OCI-LY1 (cell line): ENCODE measurements at regions not wholly inside any gene's neighbourhood (a gene's known extent, or its start where the extent isn't known, plus 50 kb on each side); places are given as distances from the start of the nearest gene placed in this dataset.

ENCODE experiments used
- H2AFZ ChIP-seq: fragments of 200-600 bp; sonication (generic), shearing (Covaris generic); 2 replicates; pipeline ENCODE4 v1.6.0; 2014; ENCODE audit warnings: antibody characterized with exemption, mild to moderate bottlenecking, low read length
- H3F3A ChIP-seq: fragments of 200-600 bp; sonication (generic), shearing (Covaris generic); 2 replicates; pipeline ENCODE4 v1.6.0; 2014; ENCODE audit warnings: mild to moderate bottlenecking, antibody characterized with exemption, low read length, moderate library complexity; ENCODE audit not compliant: insufficient read depth
- H3K27ac ChIP-seq: fragments of 200-600 bp; sonication (generic); 2 replicates; pipeline ENCODE4 v1.5.1; 2014; ENCODE audit warnings: low read length, mixed run types, mild to moderate bottlenecking, low read depth; ENCODE audit not compliant: poor library complexity, severe bottlenecking
- H3K27me3 ChIP-seq: fragments of 200-600 bp; sonication (generic); 2 replicates; pipeline ENCODE4 v1.6.0; 2014; ENCODE audit warnings: antibody characterized with exemption, mild to moderate bottlenecking, low read length, moderate library complexity; ENCODE audit not compliant: insufficient read depth
- H3K36me3 ChIP-seq: fragments of 200-600 bp; sonication (generic); 2 replicates; pipeline ENCODE4 v1.6.1; 2014; ENCODE audit warnings: mild to moderate bottlenecking, antibody characterized with exemption, low read length, moderate library complexity, mixed read lengths; ENCODE audit not compliant: insufficient read depth
- H3K4me1 ChIP-seq: fragments of 200-600 bp; sonication (generic); 2 replicates; pipeline ENCODE4 v1.5.1; 2014; ENCODE audit warnings: mild to moderate bottlenecking, low read length, moderate library complexity; ENCODE audit not compliant: insufficient read depth, severe bottlenecking
- H3K4me2 ChIP-seq: fragments of 200-600 bp; sonication (generic), shearing (Covaris generic); 2 replicates; pipeline ENCODE4 v1.6.1; 2014; ENCODE audit warnings: low read length
- H3K4me3 ChIP-seq: fragments of 200-600 bp; sonication (generic); 2 replicates; pipeline ENCODE4 v1.5.1; 2014; ENCODE audit warnings: low read length, low read depth, mild to moderate bottlenecking, mixed read lengths; ENCODE audit not compliant: poor library complexity, severe bottlenecking
- H3K79me2 ChIP-seq: fragments of 200-600 bp; shearing (Covaris generic); 2 replicates; pipeline ENCODE4 v1.6.1; 2016; ENCODE audit warnings: mixed run types, low read length, mixed read lengths; ENCODE audit not compliant: insufficient read depth
- H3K9ac ChIP-seq: fragments of 200-600 bp; sonication (generic), shearing (Covaris generic); 2 replicates; pipeline ENCODE4 v1.6.1; 2014; ENCODE audit warnings: mild to moderate bottlenecking, low read length, mixed read lengths
- H3K9me2 ChIP-seq: fragments of 200-600 bp; sonication (generic), shearing (Covaris generic); 2 replicates; pipeline ENCODE4 v1.6.1; 2014; ENCODE audit warnings: low read depth, mild to moderate bottlenecking, low read length, mixed read lengths
- H3K9me3 ChIP-seq: fragments of 200-600 bp; shearing (Covaris generic); 2 replicates; pipeline ENCODE4 v1.6.1; 2014; ENCODE audit warnings: low read length, mixed read lengths
- H4K20me1 ChIP-seq: fragments of 200-600 bp; sonication (generic), shearing (Covaris generic); 2 replicates; pipeline ENCODE4 v1.6.0; 2016; ENCODE audit warnings: mild to moderate bottlenecking, low read length; ENCODE audit not compliant: insufficient read depth
- EZH2 ChIP-seq: fragments of 200-600 bp; sonication (generic), shearing (Covaris generic); IDR thresholded peaks from 2 replicates; pipeline ENCODE4 v1.8.0; 2017; ENCODE audit warnings: borderline replicate concordance, mixed run types, mild to moderate bottlenecking, antibody characterized with exemption, low read length, moderate library complexity, mixed read lengths
- TF ChIP-seq, protein P1 (sequence below): fragments of 200-600 bp; sonication (generic), shearing (Covaris generic); IDR thresholded peaks from 2 replicates; pipeline ENCODE4 v1.5.1; 2017; ENCODE audit warnings: mild to moderate bottlenecking, antibody characterized with exemption, low read length, moderate library complexity, mixed read lengths

DNA sequence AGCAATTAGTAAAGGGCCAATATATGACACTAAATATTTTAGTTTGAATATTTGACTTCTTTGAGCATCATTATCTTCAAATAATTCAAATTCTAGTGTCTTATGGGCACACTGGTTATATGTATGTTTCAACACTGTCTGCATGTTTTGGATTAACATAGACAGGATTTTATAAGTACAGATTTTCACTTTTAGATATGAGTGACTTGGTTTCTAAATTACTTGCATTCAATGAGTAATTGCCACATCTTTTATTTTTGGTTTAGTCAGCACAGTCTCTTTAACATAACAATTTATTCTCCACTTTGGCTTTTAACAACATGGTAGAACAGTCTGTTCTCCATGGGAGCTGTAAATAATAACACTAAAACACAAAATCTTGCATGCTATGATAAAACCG, 674.8 kb downstream of the TBL1XR1 start:
- Histone ChIP-seq H3K9me2 (no peaks in the 10 kb centered on the region), H3K9ac (no peak overlapping the region), H4K20me1 (no peaks in the 10 kb centered on the region), H3K9me3 (no peaks in the 10 kb centered on the region), H3K27me3 (no peaks in the 10 kb centered on the region), H3K4me1 (no peaks in the 10 kb centered on the region), H3K4me3 (no peak overlapping the region), H3K27ac (no peak overlapping the region), H3K36me3 (no peaks in the 10 kb centered on the region), H3K79me2 (no peaks in the 10 kb centered on the region), H3F3A (no peaks in the 10 kb centered on the region), H3K4me2 (no peak overlapping the region), H2AFZ (no peak overlapping the region)
- no peak for TF ChIP-seq EZH2
- TF ChIP-seq, protein P1, sequence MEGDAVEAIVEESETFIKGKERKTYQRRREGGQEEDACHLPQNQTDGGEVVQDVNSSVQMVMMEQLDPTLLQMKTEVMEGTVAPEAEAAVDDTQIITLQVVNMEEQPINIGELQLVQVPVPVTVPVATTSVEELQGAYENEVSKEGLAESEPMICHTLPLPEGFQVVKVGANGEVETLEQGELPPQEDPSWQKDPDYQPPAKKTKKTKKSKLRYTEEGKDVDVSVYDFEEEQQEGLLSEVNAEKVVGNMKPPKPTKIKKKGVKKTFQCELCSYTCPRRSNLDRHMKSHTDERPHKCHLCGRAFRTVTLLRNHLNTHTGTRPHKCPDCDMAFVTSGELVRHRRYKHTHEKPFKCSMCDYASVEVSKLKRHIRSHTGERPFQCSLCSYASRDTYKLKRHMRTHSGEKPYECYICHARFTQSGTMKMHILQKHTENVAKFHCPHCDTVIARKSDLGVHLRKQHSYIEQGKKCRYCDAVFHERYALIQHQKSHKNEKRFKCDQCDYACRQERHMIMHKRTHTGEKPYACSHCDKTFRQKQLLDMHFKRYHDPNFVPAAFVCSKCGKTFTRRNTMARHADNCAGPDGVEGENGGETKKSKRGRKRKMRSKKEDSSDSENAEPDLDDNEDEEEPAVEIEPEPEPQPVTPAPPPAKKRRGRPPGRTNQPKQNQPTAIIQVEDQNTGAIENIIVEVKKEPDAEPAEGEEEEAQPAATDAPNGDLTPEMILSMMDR: no peak

DNA sequence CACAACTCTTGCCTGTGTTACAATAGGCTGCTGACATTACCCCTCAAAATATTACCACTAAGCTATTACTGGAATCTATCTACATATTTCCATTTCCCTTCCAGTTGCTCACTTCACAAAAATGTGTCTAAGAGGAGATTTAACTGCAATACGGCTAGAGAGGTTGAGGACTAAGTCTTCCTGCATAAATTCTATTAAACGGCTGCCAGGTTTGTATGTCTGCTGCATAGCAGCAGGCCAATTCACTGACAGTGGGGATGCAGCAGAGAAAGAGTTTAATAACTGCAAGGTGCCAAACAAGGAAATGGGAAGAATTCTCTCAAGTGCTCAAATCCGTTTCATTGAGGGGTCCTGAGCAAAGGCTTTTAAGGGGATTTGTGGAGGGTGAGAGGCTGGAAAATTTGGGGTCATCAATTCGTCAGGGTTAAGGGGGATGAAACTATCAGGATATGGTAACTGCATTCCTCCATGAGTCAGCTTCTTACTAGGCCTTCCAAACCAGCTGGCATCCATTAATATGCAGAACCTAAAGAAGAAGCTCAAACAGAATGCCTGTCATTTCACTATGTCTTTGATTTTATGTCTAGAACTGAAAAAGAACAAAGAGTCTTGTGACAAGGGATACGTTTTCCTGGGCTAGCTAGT, 675.6 kb downstream of the TBL1XR1 start:
- H3K27me3 ChIP-seq: no peaks in the 10 kb centered on the region
- H3K27ac ChIP-seq: no peak overlapping the region
- no peaks in the 10 kb centered on the region for H3K9me2 ChIP-seq
- no peaks in the 10 kb centered on the region for H3K79me2 ChIP-seq
- H3K9ac ChIP-seq: no peak overlapping the region
- H3K4me1 ChIP-seq: no peaks in the 10 kb centered on the region
- no peaks in the 10 kb centered on the region for H4K20me1 ChIP-seq
- H3K4me2 ChIP-seq: no peak overlapping the region
- TF ChIP-seq, protein P1: no peak
- no peak for TF ChIP-seq EZH2
- no peaks in the 10 kb centered on the region for H3K9me3 ChIP-seq
- no peaks in the 10 kb centered on the region for H3F3A ChIP-seq
- no peak overlapping the region for H2AFZ ChIP-seq
- H3K36me3 ChIP-seq: no peaks in the 10 kb centered on the region
- H3K4me3 ChIP-seq: no peak overlapping the region

GRCh38 chr3:176514297-176514696, 683.0 kb downstream of the TBL1XR1 start:
- no peak overlapping the region for H2AFZ ChIP-seq
- H3K27ac ChIP-seq: no peak overlapping the region
- no peaks in the 10 kb centered on the region for H3K27me3 ChIP-seq
- no peaks in the 10 kb centered on the region for H3K79me2 ChIP-seq
- H3K9ac ChIP-seq: no peak overlapping the region
- no peak overlapping the region for H3K4me2 ChIP-seq
- no peaks in the 10 kb centered on the region for H3K4me1 ChIP-seq
- H3K9me3 ChIP-seq: peaks cover 16% of the 10 kb centered on the region
- H3K36me3 ChIP-seq: no peaks in the 10 kb centered on the region
- no peak overlapping the region for H3K4me3 ChIP-seq
- H3F3A ChIP-seq: no peaks in the 10 kb centered on the region
- H3K9me2 ChIP-seq: no peaks in the 10 kb centered on the region
- no peaks in the 10 kb centered on the region for H4K20me1 ChIP-seq
- TF ChIP-seq EZH2: no peak
- TF ChIP-seq, protein P1: peak; percentile 71
